ENCODE measurements at regions not wholly inside any gene's neighbourhood (a gene's known extent, or its start where the extent isn't known, plus 50 kb on each side); places are given as distances from the start of the nearest gene placed in this dataset.

- no peak for DNase-seq (ENCODE audit: low spot score)
- no peak overlapping the region for H3K14ac ChIP-seq (ENCODE audit: low read length)
- no peak overlapping the region for H3K4me3 ChIP-seq (ENCODE audit: low read length in 2 of 2)
- no peak overlapping the region for H2BK120ac ChIP-seq (ENCODE audit: low read depth, low read length)
- H4K8ac ChIP-seq (ENCODE audit: low read depth, low read length) = no peak overlapping the region
- H3K27me3 ChIP-seq (ENCODE audit: control insufficient read depth in 3 of 3, insufficient read depth in 3 of 3, low read depth in 1 of 3, low read length in 3 of 3) = no peaks in the 10 kb centered on the region
- no peak overlapping the region for H3K9ac ChIP-seq (ENCODE audit: low read depth, low read length, poor library complexity)
- H3K18ac ChIP-seq (ENCODE audit: low read length) = no peak overlapping the region
- H3K23ac ChIP-seq (ENCODE audit: low read depth, low read length, poor library complexity) = no peak overlapping the region
- H3K4ac ChIP-seq (ENCODE audit: low read length) = no peak overlapping the region
- H3K79me1 ChIP-seq (ENCODE audit: low read depth, low read length) = no peaks in the 10 kb centered on the region
- no peaks in the 10 kb centered on the region for H3K9me3 ChIP-seq (replicated peaks in 1 of 2; ENCODE audit: control insufficient read depth in 2 of 2, insufficient read depth in 1 of 2, low read depth in 1 of 2, low read length in 2 of 2)
- no peak overlapping the region for H2BK5ac ChIP-seq (ENCODE audit: low read length)
- H4K91ac ChIP-seq (ENCODE audit: low read depth, low read length, poor library complexity) = no peak overlapping the region
- H3K4me2 ChIP-seq (ENCODE audit: insufficient read depth, low read length, poor library complexity, severe bottlenecking) = no peak overlapping the region
- no peak overlapping the region for H3K27ac ChIP-seq (replicated peaks; ENCODE audit: low read length)
- no peak overlapping the region for H2AFZ ChIP-seq (ENCODE audit: low read length)
- H3K4me1 ChIP-seq (ENCODE audit: control insufficient read depth in 2 of 2, insufficient read depth in 1 of 2, low read depth in 1 of 2, low read length in 2 of 2) = no peaks in the 10 kb centered on the region
- no peak overlapping the region for H2BK15ac ChIP-seq (ENCODE audit: low read length)
- no peak overlapping the region for H2AK5ac ChIP-seq (ENCODE audit: low read depth, low read length)
- H3K36me3 ChIP-seq (replicated peaks in 1 of 2; ENCODE audit: control insufficient read depth in 2 of 2, insufficient read depth in 2 of 2, low read length in 2 of 2) = no peaks in the 10 kb centered on the region
- no peak overlapping the region for H2BK12ac ChIP-seq (ENCODE audit: low read length)
- no CpG with 5 or more reads among the region's 2 CpGs for WGBS, 2 donors (ENCODE audit: extremely low coverage in 2 of 2, insufficient read length in 2 of 2, insufficient replicate concordance in 1 of 2)
Observed at GRCh38 chr4:71958978-71959377, 72.8 kb upstream of the NPFFR2 start.

- Histone ChIP-seq H3K9me3 (replicated peaks in 1 of 2; ENCODE audit: control insufficient read depth in 2 of 2, insufficient read depth in 1 of 2, low read depth in 1 of 2, low read length in 2 of 2) (no peaks in the 10 kb centered on the region), H3K4me3 (ENCODE audit: low read length in 2 of 2) (no peak overlapping the region), H2AK5ac (ENCODE audit: low read depth, low read length) (no peak overlapping the region), H4K91ac (ENCODE audit: low read depth, low read length, poor library complexity) (no peak overlapping the region), H2BK12ac (ENCODE audit: low read length) (no peak overlapping the region), H3K4ac (ENCODE audit: low read length) (no peak overlapping the region), H2BK120ac (ENCODE audit: low read depth, low read length) (no peak overlapping the region), H3K36me3 (replicated peaks in 1 of 2; ENCODE audit: control insufficient read depth in 2 of 2, insufficient read depth in 2 of 2, low read length in 2 of 2) (no peaks in the 10 kb centered on the region), H3K27ac (replicated peaks; ENCODE audit: low read length) (no peak overlapping the region), H3K4me2 (ENCODE audit: insufficient read depth, low read length, poor library complexity, severe bottlenecking) (no peak overlapping the region), H3K23ac (ENCODE audit: low read depth, low read length, poor library complexity) (no peak overlapping the region), H2AFZ (ENCODE audit: low read length) (no peak overlapping the region), H2BK5ac (ENCODE audit: low read length) (no peak overlapping the region), H3K4me1 (ENCODE audit: control insufficient read depth in 2 of 2, insufficient read depth in 1 of 2, low read depth in 1 of 2, low read length in 2 of 2) (no peaks in the 10 kb centered on the region), H3K9ac (ENCODE audit: low read depth, low read length, poor library complexity) (no peak overlapping the region), H2BK15ac (ENCODE audit: low read length) (no peak overlapping the region), H3K27me3 (ENCODE audit: control insufficient read depth in 3 of 3, insufficient read depth in 3 of 3, low read depth in 1 of 3, low read length in 3 of 3) (no peaks in the 10 kb centered on the region), H4K8ac (ENCODE audit: low read depth, low read length) (no peak overlapping the region), H3K18ac (ENCODE audit: low read length) (no peak overlapping the region), H3K79me1 (ENCODE audit: low read depth, low read length) (no peaks in the 10 kb centered on the region), H3K14ac (ENCODE audit: low read length) (no peak overlapping the region)
- DNase-seq (ENCODE audit: low spot score) = no peak
- no CpG with 5 or more reads among the region's 4 CpGs for WGBS, 2 donors (ENCODE audit: extremely low coverage in 2 of 2, insufficient read length in 2 of 2, insufficient replicate concordance in 1 of 2)
Observed at GRCh38 chr4:71962622-71963264, 69.1 kb upstream of the NPFFR2 start.

- WGBS, 2 donors (ENCODE audit: extremely low coverage in 2 of 2, insufficient read length in 2 of 2, insufficient replicate concordance in 1 of 2) = no CpG with 5 or more reads among the region's 4 CpGs
- Histone ChIP-seq H2AFZ (ENCODE audit: low read length) (no peak overlapping the region), H4K91ac (ENCODE audit: low read depth, low read length, poor library complexity) (no peak overlapping the region)
Observed at GRCh38 chr4:71974681-71975080, 57.1 kb upstream of the NPFFR2 start.

DNA sequence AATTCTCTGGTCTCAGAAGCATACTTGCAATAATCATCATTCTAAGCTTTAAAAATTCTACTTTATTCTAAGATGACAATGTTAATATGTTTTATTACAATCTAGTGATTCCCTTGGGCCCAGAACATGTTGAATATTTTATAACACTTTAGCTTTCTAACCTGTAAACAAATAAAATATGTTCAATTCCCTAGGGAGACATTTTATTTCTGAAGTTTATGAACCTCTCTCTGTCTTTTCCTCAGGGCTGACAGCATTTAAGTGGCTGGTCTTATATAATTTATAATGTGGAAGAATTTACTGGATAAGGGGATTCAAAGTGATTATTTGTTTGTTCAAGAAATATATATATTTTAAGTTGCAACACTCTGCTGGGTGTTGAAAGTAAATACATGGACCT, 55.3 kb upstream of the NPFFR2 start:
- Histone ChIP-seq H3K4me1 (ENCODE audit: control insufficient read depth in 2 of 2, insufficient read depth in 1 of 2, low read depth in 1 of 2, low read length in 2 of 2) (no peaks in the 10 kb centered on the region), H2BK5ac (ENCODE audit: low read length) (no peak overlapping the region), H3K9ac (ENCODE audit: low read depth, low read length, poor library complexity) (no peak overlapping the region), H2AFZ (ENCODE audit: low read length) (no peak overlapping the region), H3K27me3 (ENCODE audit: control insufficient read depth in 3 of 3, insufficient read depth in 3 of 3, low read depth in 1 of 3, low read length in 3 of 3) (no peaks in the 10 kb centered on the region), H3K27ac (replicated peaks; ENCODE audit: low read length) (no peak overlapping the region), H3K4ac (ENCODE audit: low read length) (no peak overlapping the region), H2AK5ac (ENCODE audit: low read depth, low read length) (no peak overlapping the region), H3K4me3 (ENCODE audit: low read length in 2 of 2) (no peak overlapping the region), H3K79me1 (ENCODE audit: low read depth, low read length) (no peaks in the 10 kb centered on the region), H3K23ac (ENCODE audit: low read depth, low read length, poor library complexity) (no peak overlapping the region), H3K36me3 (replicated peaks in 1 of 2; ENCODE audit: control insufficient read depth in 2 of 2, insufficient read depth in 2 of 2, low read length in 2 of 2) (no peaks in the 10 kb centered on the region), H3K9me3 (replicated peaks in 1 of 2; ENCODE audit: control insufficient read depth in 2 of 2, insufficient read depth in 1 of 2, low read depth in 1 of 2, low read length in 2 of 2) (no peaks in the 10 kb centered on the region), H2BK12ac (ENCODE audit: low read length) (no peak overlapping the region), H3K14ac (ENCODE audit: low read length) (no peak overlapping the region), H2BK120ac (ENCODE audit: low read depth, low read length) (no peak overlapping the region), H2BK15ac (ENCODE audit: low read length) (no peak overlapping the region), H4K91ac (ENCODE audit: low read depth, low read length, poor library complexity) (no peak overlapping the region), H3K18ac (ENCODE audit: low read length) (no peak overlapping the region), H3K4me2 (ENCODE audit: insufficient read depth, low read length, poor library complexity, severe bottlenecking) (no peak overlapping the region), H4K8ac (ENCODE audit: low read depth, low read length) (no peak overlapping the region)
- no peak for DNase-seq (ENCODE audit: low spot score)

More at GRCh38 chr4:71974681-71975080, 57.1 kb upstream of the NPFFR2 start:
- Histone ChIP-seq H2AK5ac (ENCODE audit: low read depth, low read length) (no peak overlapping the region), H4K8ac (ENCODE audit: low read depth, low read length) (no peak overlapping the region), H3K14ac (ENCODE audit: low read length) (no peak overlapping the region), H3K4me1 (ENCODE audit: control insufficient read depth in 2 of 2, insufficient read depth in 1 of 2, low read depth in 1 of 2, low read length in 2 of 2) (no peaks in the 10 kb centered on the region), H3K4me2 (ENCODE audit: insufficient read depth, low read length, poor library complexity, severe bottlenecking) (no peak overlapping the region), H3K18ac (ENCODE audit: low read length) (no peak overlapping the region), H3K79me1 (ENCODE audit: low read depth, low read length) (no peaks in the 10 kb centered on the region), H3K36me3 (replicated peaks in 1 of 2; ENCODE audit: control insufficient read depth in 2 of 2, insufficient read depth in 2 of 2, low read length in 2 of 2) (no peaks in the 10 kb centered on the region), H3K4me3 (ENCODE audit: low read length in 2 of 2) (no peak overlapping the region), H2BK12ac (ENCODE audit: low read length) (no peak overlapping the region), H3K23ac (ENCODE audit: low read depth, low read length, poor library complexity) (no peak overlapping the region), H3K27me3 (ENCODE audit: control insufficient read depth in 3 of 3, insufficient read depth in 3 of 3, low read depth in 1 of 3, low read length in 3 of 3) (no peaks in the 10 kb centered on the region), H2BK5ac (ENCODE audit: low read length) (no peak overlapping the region), H3K27ac (replicated peaks; ENCODE audit: low read length) (no peak overlapping the region), H3K4ac (ENCODE audit: low read length) (no peak overlapping the region), H3K9me3 (replicated peaks in 1 of 2; ENCODE audit: control insufficient read depth in 2 of 2, insufficient read depth in 1 of 2, low read depth in 1 of 2, low read length in 2 of 2) (no peaks in the 10 kb centered on the region), H2BK15ac (ENCODE audit: low read length) (no peak overlapping the region), H3K9ac (ENCODE audit: low read depth, low read length, poor library complexity) (no peak overlapping the region), H2BK120ac (ENCODE audit: low read depth, low read length) (no peak overlapping the region)
- DNase-seq (ENCODE audit: low spot score) = no peak

Measured in neuronal stem cell (in vitro differentiated cells).